ENCODE measurements at regions not wholly inside any gene's neighbourhood (a gene's known extent, or its start where the extent isn't known, plus 50 kb on each side); places are given as distances from the start of the nearest gene placed in this dataset.

- TF ChIP-seq CTCF (IDR thresholded peaks at IDR 0.05): no peak
- Mint-ChIP-seq H3K27ac (no peak overlapping the region), H3K4me1 (no peaks in the 10 kb centered on the region), H3K4me3 (no peak overlapping the region), H3K36me3 (no peaks in the 10 kb centered on the region), H3K9me3 (peaks cover 0 to 4% (median 2%) of the 10 kb centered on the region in 7 donors), H3K27me3 (ENCODE audit: low read depth in 3 of 3) (peaks cover 0 to 5% (median 3%) of the 10 kb centered on the region in 3 donors)
- H3K36me3 ChIP-seq (replicated peaks in 1 of 2; ENCODE audit: control insufficient read depth in 1 of 2, insufficient read depth in 2 of 2, low read length in 2 of 2): no peaks in the 10 kb centered on the region
- no peaks in the 10 kb centered on the region for H3K4me1 ChIP-seq (ENCODE audit: control insufficient read depth in 1 of 2, insufficient read depth in 2 of 2, low read length in 2 of 2)
- no peaks in the 10 kb centered on the region for H4K20me1 ChIP-seq (ENCODE audit: insufficient read depth, low read length)
- DNase-seq: no peak
- H2AFZ ChIP-seq (ENCODE audit: insufficient read depth, low read depth, low read length, poor library complexity, severe bottlenecking): no peak overlapping the region
- WGBS (ENCODE audit: insufficient coverage): no CpG with 5 or more reads among the region's 4 CpGs
- no peak overlapping the region for H3K9ac ChIP-seq (ENCODE audit: insufficient read depth, low read length, poor library complexity, severe bottlenecking)
- H3K27ac ChIP-seq (ENCODE audit: low read depth in 1 of 2, low read length in 2 of 2): no peak overlapping the region
- H3K4me2 ChIP-seq (replicated peaks; ENCODE audit: extremely low read depth, low read length, poor library complexity, severe bottlenecking): no peak overlapping the region
- no peaks in the 10 kb centered on the region for H3K79me2 ChIP-seq (ENCODE audit: insufficient read depth, low read length)
- no peak overlapping the region for H3K4me3 ChIP-seq (replicated peaks in 1 of 3; ENCODE audit: low read depth in 2 of 3, low read length in 3 of 3)
- H3K9me3 ChIP-seq (replicated peaks in 1 of 2; ENCODE audit: control insufficient read depth in 1 of 2, insufficient read depth in 1 of 2, low read length in 2 of 2): no peaks in the 10 kb centered on the region
- intact Hi-C loops (cut with micrococcal nuclease): no loop called here
- no peaks in the 10 kb centered on the region for H3K27me3 ChIP-seq (ENCODE audit: control insufficient read depth in 2 of 2, insufficient read depth in 2 of 2, low read length in 2 of 2)
Measured at GRCh38 chr1:55827350-55827749, 612.2 kb upstream of the USP24 start.

GRCh38 chr1:55826381-55827080, 611.4 kb upstream of the USP24 start:
- no peak overlapping the region for H3K9ac ChIP-seq (ENCODE audit: insufficient read depth, low read length, poor library complexity, severe bottlenecking)
- H3K27ac ChIP-seq (ENCODE audit: low read depth in 1 of 2, low read length in 2 of 2): no peak overlapping the region
- intact Hi-C loops (cut with micrococcal nuclease): no loop called here
- Mint-ChIP-seq H3K36me3 (no peaks in the 10 kb centered on the region), H3K27ac (no peak overlapping the region), H3K27me3 (ENCODE audit: low read depth in 3 of 3) (peaks cover 0 to 5% (median 3%) of the 10 kb centered on the region in 3 donors), H3K4me1 (no peaks in the 10 kb centered on the region), H3K9me3 (peaks cover 0 to 4% (median 2%) of the 10 kb centered on the region in 7 donors), H3K4me3 (no peak overlapping the region)
- no peak for TF ChIP-seq CTCF (IDR thresholded peaks at IDR 0.05)
- H3K27me3 ChIP-seq (ENCODE audit: control insufficient read depth in 2 of 2, insufficient read depth in 2 of 2, low read length in 2 of 2): no peaks in the 10 kb centered on the region
- H4K20me1 ChIP-seq (ENCODE audit: insufficient read depth, low read length): no peaks in the 10 kb centered on the region
- no peak for DNase-seq
- H2AFZ ChIP-seq (ENCODE audit: insufficient read depth, low read depth, low read length, poor library complexity, severe bottlenecking): no peak overlapping the region
- no peaks in the 10 kb centered on the region for H3K36me3 ChIP-seq (replicated peaks in 1 of 2; ENCODE audit: control insufficient read depth in 1 of 2, insufficient read depth in 2 of 2, low read length in 2 of 2)
- no peak overlapping the region for H3K4me3 ChIP-seq (replicated peaks in 1 of 3; ENCODE audit: low read depth in 2 of 3, low read length in 3 of 3)
- no peaks in the 10 kb centered on the region for H3K79me2 ChIP-seq (ENCODE audit: insufficient read depth, low read length)
- 43% methylated on average over 4 of the region's 4 CpGs for WGBS (ENCODE audit: insufficient coverage)
- H3K4me1 ChIP-seq (ENCODE audit: control insufficient read depth in 1 of 2, insufficient read depth in 2 of 2, low read length in 2 of 2): no peaks in the 10 kb centered on the region
- H3K4me2 ChIP-seq (replicated peaks; ENCODE audit: extremely low read depth, low read length, poor library complexity, severe bottlenecking): no peak overlapping the region
- no peaks in the 10 kb centered on the region for H3K9me3 ChIP-seq (replicated peaks in 1 of 2; ENCODE audit: control insufficient read depth in 1 of 2, insufficient read depth in 1 of 2, low read length in 2 of 2)

Data from CD14-positive monocyte (primary cell).